SU-DHL-6 (cell line): ENCODE measurements at regions not wholly inside any gene's neighbourhood (a gene's known extent, or its start where the extent isn't known, plus 50 kb on each side); places are given as distances from the start of the nearest gene placed in this dataset.

ENCODE experiments used
- CTCF ChIP-seq: fragments of 200-600 bp; sonication (generic); IDR thresholded peaks from one replicate; pipeline ENCODE4 v1.5.1; 2017; ENCODE audit warnings: antibody characterized with exemption, mild to moderate bottlenecking, low read length, moderate library complexity; ENCODE audit not compliant: insufficient read depth, poor library complexity, severe bottlenecking
- EZH2phosphoT487 ChIP-seq: fragments of 200-600 bp; sonication (generic), shearing (Covaris generic); conservative IDR thresholded peaks from 2 replicates; pipeline ENCODE4 v1.6.1; 2018; ENCODE audit warnings: mild to moderate bottlenecking, antibody characterized with exemption, low read length, moderate library complexity, mixed read lengths

GRCh38 chr11:116694815-116695590, 77.8 kb downstream of the BUD13 start:
- TF ChIP-seq CTCF (no peak), EZH2phosphoT487 (no peak)
